Stimulated activated CD8-positive, alpha-beta memory T cell treated with anti-CD3 and anti-CD28 coated beads, Interleukin-4, amount 100 ng/mL, for 1 hour (primary cell): ENCODE measurements at regions not wholly inside any gene's neighbourhood (a gene's known extent, or its start where the extent isn't known, plus 50 kb on each side); places are given as distances from the start of the nearest gene placed in this dataset.
"Not testable (repeated sequence)": the region's sequence is repeated elsewhere in the genome, so short reads cannot be mapped to it uniquely, and the experiment has no call there.

Experiments used
- DNase-seq, 2 donors: peaks; one replicate each; pipeline ENCODE4 v3.0.0-alpha.2; 2020; ENCODE audit warnings: low read depth in 2 of 2, low spot score in 1 of 2

DNA sequence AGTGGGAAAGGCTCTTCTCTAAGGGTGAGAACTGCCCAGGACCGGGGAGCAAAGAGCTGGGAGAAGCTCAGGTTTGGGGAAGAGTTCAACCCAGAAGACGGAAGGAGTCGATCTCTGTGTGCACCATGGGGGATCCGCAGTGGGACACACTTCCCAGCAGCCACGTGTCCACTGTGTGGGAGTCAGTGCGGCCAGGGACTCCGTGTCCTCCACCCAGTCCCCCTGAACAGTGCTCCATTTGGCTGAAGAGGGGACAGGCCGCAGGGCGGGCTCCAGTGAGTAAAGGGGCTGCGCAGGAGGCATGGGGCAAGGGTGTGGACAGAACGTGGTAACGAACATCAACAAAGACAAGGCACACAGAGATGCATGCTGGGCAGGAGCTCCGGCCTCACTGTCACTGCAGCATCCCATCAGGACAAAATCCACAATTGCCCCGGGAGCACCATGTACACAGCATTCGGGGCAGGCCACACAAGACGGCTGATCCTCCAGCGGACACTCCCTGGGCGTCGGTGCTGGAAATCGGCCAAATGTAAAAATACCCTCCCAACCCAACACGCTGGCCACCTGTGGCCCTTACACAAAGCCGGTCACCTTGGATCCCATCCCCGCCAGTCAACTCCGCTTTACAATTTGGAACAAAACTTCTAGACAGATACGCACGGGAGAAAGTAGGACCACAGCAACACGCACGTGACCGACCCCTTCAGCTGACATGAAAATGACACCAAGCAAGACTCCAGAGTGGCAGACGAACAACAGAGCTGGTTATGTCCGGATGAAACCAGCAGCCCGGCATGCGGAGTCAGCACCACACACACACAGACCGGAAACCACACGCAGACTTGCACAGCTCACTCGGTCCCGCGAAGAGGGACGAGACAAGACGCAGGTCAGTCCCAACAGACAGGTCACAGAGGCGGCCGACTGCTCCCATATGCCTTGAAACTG, 366.8 kb downstream of the SHANK2 start:
- no peak for DNase-seq

DNA sequence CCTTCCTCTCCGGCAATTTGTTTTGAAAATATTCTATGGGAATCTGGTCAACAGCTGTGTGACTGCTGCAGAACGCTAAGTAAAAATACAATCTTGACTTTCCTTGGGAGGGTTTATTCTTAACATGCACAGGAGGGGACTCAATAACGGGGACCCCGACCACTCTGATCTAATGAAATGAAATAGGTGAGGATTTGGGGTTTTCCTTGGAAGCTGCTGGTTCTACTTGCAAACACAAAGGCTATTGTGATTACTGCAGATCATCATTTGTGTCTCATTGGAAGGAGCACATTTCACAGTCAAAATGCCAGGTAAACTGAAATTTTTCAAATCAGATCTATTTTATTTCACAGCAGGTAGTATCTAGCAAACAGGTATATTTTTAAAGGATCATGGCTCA, 366.1 kb downstream of the SHANK2 start:
- DNase-seq, result no peak

DNA sequence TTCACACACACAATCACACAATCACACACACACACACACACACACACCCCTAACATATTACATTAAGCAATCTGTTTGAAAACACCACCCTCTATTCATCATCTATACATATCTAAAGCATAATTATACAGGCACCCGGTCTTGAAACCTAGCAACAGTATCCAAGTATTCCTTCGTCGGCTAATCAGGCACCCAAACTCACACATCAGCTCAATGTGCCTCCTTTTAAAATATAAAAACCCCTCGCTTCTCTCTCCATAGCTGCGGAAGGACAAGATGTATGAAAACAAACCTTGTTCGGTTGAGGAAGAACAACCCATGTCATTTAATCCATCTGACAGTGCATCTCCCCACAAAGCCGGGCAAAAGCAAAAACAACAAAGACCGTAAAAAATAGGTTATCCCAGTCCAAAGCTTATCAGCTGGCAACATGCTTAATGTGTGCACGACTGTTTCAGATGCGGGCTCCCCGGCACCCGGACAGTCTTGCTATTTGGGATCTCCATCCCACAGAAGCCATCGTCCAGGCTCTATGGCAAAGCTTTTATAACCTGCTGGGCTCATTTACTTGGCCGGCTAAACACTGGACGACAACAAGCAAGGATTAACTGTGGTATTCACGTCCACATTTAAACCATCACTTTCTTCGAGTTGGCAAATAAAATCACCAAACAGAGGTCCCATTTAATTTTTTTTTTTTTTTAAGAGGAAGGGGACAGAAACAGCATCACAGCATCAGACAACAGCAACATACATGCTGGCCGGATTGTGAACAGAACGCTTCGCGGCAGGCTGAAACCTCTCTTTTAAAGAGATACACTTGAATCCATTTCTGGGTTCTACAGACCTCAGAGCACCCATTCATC, 365.5 kb downstream of the SHANK2 start:
- no peak for DNase-seq

DNA sequence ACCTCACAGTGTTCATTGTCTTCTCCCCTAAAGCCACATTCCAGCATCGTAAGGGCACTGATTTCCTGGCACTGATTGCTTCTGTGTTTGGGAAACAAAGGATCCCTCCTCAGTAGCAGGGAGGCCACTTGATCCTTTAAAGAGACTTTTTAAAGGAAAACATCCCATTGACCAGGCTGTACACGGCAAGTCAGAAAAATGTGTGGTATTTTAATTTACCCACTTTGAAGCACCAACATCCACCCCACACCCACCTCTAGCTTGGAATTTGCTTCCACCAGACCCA, 364.9 kb downstream of the SHANK2 start:
- no peak for DNase-seq

DNA sequence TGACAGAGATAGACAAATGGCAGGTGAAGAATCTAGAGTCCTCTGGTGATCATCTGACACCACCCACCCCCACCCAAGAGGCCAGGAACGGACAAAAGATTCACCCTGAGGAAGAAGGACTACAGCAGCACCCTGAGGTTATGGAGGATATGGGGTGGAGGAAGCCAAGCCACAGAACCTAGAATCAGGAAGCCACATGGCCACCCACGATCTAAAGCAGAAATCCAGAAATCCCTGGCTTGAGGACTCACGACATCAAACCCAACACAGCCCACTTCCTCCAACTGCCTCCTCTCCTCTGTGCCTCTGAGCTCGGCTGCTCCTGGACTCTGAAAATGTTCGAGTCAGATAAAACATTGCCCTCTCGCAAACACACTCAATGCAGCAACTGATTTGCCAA, 364.3 kb downstream of the SHANK2 start:
- no peak for DNase-seq

DNA sequence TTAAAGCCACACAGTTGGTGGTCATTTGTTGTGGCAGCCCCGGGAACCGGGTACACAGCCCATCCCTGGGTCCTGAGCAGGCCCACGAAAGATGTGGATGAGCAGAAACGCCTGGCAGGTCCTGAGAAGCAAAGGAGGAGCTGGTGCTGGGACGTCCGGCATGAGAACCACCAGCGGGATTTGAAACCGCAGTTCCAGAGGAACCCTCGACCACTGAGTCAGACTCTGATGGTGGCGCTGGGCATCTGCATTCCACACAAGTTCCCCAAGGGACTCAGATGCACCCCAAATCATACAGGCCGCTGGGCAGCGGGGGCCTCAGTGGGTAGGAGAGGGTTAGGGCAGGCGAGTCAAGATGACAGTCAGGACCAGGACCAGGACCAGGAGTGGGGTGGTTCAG, 363.0 kb downstream of the SHANK2 start:
- no peak for DNase-seq

DNA sequence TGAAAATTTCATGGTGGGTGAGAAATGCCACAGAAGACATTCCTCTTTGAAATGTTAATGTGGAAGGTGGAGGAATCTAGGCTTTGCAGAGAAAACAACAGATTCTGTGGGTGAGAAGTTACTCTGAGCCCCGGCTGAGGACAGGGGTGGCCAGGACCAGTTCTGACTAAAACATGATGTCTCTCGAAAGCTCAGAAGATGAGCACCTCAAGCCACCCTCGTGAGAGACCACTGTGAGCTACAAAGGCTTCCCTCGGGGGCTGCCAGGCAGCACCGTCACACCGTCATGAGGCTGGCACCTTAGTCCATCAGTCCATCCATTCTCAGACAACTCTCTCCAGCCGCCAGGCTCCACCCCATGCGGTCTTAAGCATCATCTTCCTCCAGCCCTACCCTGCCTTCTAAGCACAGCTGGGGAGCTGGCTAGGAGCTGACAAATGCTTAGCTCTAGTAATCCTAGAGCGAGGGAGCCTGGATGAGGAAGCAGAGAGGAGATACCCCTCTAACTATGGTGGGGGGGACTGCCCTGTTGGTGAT, 360.5 kb downstream of the SHANK2 start:
- DNase-seq, result no peak

DNA sequence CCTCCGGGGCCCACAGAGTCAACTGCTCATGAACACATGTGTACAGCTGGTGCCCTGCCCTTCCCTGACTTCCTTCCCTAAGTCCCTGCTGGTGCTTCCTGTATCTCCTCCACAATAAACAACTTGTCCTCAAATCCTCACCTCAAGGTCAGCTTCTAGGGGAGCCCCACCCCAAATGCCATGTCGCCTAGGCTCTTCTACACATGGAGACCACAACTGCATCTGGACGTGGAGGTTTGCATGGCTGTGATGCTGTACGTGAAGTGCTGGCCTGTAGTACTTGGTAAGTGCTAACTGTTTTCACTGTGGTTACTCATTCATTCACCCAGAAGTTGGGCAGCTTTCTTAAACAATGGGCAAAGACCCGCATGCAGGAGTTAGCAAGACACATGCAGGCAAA, 359.5 kb downstream of the SHANK2 start:
- DNase-seq, result no peak

DNA sequence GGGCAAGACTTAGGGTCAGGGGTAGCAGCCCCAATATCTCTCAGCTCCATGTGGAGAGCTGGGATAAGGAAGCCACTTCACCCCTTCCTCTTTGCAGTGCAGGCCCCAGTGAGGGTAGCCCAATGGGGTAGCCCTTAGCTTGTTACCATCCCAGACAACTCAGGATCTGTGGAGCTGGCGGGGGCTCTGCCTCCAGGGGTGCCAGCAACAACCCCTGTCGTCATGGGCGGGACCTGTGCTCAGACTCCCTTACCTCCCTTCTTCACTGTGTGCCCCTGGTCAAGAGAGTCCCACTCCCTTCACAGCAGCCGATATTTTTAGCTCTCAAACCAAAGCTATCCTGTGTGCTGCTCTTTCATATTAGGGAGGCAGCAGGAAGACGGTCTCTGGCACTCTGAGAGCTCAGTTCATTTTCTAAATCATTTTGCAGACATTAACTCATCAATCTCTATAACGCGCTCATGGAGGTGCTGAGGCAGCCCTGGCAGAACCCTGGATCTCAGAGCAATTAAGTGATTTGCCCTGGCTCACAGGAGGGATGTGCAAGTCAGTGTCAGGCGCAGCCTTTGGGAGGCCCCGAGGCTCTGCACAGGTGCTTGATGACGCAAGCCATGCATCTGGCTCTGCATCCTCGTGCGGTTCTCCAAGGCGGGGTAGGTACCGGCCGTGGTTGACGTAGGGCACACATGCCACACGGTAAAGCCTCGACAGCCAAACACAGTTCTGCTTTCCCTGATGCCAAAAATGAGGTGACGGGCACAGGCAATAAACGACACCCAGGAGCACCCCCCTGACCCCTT, 357.6 kb downstream of the SHANK2 start:
- DNase-seq, result no peak

DNA sequence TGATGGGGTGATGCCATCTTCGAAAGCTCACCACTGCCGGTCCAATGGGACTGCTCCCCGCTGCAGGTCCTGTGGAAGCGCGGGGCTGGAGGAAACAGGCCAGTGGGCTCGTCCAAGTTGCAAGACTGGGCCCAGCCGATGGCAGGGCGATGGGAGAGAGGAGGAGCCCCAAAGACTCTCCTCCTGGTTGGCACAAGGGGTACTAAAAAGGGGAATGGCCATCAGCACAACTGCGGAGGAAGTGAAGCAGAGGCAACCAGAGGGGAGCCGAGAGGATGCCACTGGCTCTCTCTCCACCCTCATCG, 357.1 kb downstream of the SHANK2 start:
- DNase-seq, result no peak

DNA sequence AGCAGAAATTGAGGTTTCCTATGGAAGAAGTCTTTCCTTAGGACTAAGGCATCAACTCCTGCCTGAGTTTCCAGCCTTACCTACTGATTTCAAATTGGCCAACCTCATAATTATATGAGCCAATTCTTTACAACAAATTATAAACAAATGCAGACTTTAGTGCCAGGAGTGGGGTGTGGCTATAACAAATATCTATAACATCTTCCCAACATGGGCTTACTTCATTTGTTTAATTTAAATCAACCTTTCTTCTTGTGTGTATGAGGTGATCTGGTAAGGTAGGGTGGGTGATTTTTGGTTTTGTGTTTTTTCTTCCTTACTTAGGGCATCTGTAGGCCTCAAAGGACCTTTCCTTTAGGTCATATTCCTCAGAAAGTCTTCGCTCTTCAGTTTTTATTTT, 354.9 kb downstream of the SHANK2 start:
- no peak for DNase-seq

DNA sequence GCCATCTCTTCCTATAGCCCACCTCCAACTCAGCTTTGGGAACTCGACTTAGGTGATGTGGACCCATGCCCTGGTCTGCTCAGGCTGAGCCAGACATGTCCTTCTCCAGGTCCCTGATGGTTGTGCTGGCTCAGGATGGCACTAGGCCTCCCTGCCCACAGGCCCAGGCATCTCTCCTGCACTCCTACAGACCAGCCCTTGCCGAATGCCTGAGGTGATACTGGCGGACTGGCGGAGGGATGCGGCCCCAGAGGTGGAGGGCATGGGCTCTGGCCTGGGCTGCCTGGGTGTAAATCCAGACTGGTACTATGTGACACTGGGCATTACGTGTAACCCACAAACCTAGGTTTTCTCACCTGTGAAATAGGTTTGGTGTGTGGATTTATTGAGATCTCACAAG, 352.8 kb downstream of the SHANK2 start:
- DNase-seq, result no peak

DNA sequence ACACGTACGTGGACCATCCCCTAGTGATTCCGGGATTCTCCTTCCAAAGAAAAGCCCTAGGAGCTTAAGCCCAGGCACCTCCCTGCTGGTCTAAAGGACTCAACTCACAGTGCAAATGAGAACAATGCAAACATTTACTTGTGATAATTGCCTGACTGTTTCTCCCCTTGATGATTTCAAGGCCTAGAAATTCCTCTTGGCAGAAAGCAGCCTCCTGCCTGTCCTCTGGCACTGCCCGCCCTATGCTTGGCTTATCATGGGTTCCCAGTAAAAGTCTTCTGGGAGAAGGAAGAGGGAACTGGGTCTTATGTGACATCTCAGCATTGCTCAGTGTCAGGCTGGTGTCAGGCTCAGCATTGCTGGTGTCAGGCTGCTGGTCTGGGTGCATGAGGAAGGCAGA, 351.8 kb downstream of the SHANK2 start:
- no peak for DNase-seq

DNA sequence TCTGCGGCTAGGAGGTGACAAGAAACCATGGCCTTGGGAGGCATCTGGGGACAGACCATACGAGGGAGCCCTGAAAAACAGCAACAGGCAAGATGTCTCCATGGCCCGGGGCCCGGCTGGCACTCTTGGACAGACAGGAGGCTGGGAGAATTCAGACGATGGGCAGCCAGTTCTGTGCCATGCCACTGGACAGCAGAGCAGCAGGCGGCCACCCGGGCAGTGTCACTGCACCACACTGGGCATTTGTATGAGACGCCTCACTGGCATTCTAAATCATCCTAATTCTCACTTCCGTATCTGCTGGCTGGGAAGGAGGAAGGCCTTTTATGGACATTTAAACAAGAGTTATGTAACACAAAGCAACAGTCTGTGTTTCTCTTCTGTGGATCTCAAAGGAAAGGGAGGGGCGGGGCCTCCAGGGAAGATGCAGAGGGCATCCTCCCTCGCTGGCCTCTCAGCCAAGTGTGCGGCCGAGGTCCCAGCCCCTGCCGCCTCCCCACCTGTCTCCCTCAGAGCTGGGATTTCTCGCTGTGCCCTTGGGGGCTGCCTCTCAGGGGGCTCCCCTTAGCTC, 350.3 kb downstream of the SHANK2 start:
- DNase-seq, result no peak

DNA sequence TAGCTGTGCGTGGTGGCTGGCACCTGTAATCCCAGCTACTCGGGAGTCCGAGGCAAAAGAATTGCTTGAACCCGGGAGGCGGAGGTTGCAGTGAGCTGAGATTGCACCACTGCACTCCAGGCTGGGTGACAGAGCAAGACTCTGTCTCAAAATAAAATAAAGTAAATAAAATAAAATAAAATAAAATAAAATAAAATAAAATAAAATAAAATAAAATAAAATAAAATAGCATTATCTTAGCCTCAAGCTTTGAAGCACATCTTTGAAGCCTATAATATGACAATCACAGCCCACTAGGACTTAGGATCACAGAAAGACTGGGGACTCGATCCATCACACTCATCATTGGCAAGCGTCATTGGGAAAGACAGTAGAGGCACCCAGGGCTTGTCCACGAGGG, 349.1 kb downstream of the SHANK2 start:
- DNase-seq, result not testable (repeated sequence)

DNA sequence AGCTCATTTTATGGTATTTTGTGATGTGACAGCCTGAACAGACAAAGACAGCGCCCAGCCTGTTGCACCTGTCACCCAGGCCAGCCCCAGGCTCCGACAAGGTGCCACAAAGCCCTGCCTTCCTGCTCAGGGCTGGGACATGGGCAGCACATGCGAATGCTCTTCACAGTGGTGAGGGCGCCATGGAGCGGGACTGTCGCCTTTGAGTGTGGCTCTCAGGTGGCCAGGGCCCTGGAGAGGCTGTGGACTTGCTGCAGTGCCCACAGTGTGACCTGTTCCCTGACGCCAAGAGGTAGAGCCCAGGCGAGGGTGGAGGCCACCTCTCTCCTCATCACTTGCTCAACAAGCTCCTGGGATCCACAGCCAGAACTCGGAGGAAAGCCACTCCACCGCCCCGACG, 346.3 kb downstream of the SHANK2 start:
- DNase-seq, result no peak

DNA sequence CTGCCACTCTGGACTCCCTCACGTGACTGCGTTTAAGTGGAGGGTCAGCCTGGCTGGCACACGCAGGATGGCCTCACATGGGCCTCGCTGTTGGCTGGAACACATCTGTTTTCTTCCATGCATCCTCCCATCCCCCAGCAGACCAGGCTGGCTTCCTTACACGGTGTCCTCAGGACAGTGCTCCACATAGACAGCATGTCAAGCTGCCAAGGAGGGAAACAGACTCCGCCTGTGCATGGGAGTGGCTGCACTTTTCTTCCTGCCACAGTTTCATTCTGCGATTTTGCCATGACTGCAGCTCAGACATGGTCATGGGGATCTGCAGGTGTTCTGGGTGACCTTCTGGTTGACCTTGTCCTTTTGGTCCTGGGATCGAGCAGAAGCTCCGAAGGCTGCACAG, 344.2 kb downstream of the SHANK2 start:
- DNase-seq, result no peak

DNA sequence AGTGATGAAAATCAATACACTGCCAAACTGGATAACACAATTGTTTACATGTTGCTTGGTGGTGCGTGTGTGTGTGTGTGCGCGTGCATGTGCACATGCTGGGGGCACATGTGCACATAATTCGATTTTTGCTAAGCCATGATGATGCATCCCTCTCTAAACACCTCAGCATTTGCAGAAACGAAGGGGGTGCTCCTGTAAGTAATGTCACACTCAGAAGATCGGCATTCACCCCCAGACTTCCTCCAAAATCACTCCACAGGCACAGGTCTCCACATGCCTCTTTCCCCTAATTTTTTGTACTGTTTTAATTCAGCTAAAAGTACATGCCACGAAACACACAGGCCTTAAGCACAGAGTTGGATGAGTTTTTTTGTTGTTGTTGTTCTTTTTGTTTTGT, 341.5 kb downstream of the SHANK2 start:
- no peak for DNase-seq

DNA sequence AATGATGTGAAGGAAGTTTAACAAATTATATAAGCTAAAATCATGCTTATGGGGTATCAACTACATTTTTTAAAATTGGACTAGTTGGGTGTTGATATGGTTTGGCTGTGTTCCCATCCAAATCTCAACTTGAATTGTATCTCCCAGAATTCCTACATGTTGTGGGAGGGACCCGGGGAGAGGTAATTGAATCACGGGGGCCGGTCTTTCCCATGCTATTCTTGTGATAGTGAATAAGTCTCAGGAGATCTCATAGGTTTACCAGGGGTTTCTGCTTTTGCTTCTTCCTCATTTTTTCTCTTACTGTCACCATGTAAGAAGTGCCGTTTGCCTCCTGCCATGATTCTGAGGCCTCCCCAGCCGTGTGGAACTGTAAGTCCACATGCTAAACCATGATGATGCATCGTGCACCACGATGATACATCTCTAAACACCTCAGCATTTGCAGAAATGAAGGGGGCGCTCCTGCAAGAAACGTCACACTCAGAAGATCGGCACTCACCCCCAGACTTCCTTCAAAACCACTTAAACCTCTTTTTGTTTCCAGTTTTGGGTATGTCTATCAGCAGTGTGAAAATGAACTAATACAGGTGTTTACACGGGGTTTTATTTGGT, 340.0 kb downstream of the SHANK2 start:
- no peak for DNase-seq

DNA sequence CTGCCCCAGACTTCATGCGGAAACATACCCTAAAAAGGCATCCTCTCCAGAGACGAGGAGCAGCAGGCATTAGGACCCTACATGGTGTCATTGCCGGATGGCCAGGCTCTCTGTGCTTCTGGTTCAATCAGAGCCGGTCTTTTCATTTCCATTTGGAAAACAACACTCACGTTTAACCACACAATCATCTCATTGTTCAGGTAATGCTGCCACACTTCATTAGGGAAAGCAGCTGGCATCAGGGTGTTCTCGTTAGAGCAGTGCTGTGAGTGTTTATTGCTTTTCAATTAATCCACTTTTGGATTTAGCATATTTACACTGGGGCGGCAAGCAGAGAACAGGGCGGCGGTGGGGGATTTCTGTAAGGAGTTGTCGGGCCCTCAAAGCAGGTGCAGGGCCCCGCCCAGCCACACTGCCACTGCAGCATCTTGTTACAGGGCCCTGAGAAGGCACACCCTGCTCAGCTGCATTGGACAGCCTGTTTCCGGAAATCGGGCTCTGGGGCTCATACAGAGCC, 338.6 kb downstream of the SHANK2 start:
- no peak for DNase-seq

DNA sequence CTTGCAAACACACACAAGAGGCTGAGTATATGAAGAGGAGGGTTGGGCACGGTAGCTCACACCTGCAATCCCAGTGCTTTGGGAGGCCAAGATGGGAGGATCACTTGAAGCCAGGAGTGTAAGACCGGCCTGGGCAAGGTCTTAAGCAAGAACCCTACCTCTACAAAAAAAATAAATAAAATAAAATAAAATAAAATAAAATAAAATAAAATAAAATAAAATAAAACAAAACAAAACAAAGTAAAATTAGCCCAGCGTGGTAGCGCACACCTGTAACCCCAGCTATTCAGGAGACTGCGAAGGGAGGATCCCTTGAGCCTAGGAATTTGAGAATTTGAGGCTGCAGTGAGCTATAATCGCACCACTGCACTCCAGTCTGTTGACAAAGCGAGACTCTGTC, 337.9 kb downstream of the SHANK2 start:
- no peak for DNase-seq
